ENCODE measurements at regions not wholly inside any gene's neighbourhood (a gene's known extent, or its start where the extent isn't known, plus 50 kb on each side); places are given as distances from the start of the nearest gene placed in this dataset.

- TF ChIP-seq, protein P1, sequence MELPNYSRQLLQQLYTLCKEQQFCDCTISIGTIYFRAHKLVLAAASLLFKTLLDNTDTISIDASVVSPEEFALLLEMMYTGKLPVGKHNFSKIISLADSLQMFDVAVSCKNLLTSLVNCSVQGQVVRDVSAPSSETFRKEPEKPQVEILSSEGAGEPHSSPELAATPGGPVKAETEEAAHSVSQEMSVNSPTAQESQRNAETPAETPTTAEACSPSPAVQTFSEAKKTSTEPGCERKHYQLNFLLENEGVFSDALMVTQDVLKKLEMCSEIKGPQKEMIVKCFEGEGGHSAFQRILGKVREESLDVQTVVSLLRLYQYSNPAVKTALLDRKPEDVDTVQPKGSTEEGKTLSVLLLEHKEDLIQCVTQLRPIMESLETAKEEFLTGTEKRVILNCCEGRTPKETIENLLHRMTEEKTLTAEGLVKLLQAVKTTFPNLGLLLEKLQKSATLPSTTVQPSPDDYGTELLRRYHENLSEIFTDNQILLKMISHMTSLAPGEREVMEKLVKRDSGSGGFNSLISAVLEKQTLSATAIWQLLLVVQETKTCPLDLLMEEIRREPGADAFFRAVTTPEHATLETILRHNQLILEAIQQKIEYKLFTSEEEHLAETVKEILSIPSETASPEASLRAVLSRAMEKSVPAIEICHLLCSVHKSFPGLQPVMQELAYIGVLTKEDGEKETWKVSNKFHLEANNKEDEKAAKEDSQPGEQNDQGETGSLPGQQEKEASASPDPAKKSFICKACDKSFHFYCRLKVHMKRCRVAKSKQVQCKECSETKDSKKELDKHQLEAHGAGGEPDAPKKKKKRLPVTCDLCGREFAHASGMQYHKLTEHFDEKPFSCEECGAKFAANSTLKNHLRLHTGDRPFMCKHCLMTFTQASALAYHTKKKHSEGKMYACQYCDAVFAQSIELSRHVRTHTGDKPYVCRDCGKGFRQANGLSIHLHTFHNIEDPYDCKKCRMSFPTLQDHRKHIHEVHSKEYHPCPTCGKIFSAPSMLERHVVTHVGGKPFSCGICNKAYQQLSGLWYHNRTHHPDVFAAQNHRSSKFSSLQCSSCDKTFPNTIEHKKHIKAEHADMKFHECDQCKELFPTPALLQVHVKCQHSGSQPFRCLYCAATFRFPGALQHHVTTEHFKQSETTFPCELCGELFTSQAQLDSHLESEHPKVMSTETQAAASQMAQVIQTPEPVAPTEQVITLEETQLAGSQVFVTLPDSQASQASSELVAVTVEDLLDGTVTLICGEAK (IDR thresholded peaks at IDR 0.05; ENCODE audit: borderline replicate concordance) = peak; percentile 99
- TF ChIP-seq, protein P2, sequence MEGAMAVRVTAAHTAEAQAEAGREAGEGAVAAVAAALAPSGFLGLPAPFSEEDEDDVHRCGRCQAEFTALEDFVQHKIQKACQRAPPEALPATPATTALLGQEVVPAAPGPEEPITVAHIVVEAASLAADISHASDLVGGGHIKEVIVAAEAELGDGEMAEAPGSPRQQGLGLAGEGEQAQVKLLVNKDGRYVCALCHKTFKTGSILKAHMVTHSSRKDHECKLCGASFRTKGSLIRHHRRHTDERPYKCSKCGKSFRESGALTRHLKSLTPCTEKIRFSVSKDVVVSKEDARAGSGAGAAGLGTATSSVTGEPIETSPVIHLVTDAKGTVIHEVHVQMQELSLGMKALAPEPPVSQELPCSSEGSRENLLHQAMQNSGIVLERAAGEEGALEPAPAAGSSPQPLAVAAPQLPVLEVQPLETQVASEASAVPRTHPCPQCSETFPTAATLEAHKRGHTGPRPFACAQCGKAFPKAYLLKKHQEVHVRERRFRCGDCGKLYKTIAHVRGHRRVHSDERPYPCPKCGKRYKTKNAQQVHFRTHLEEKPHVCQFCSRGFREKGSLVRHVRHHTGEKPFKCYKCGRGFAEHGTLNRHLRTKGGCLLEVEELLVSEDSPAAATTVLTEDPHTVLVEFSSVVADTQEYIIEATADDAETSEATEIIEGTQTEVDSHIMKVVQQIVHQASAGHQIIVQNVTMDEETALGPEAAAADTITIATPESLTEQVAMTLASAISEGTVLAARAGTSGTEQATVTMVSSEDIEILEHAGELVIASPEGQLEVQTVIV (IDR thresholded peaks at IDR 0.05; ENCODE audit: borderline replicate concordance, partially characterized antibody) = no peak
- TF ChIP-seq, protein P3, sequence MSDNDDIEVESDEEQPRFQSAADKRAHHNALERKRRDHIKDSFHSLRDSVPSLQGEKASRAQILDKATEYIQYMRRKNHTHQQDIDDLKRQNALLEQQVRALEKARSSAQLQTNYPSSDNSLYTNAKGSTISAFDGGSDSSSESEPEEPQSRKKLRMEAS (IDR thresholded peaks at IDR 0.05; ENCODE audit: low read depth, low read length) = peak; percentile 81; the same call in 1 of the 2 replicates
- TF ChIP-seq EED (IDR thresholded peaks at IDR 0.05; ENCODE audit: low read depth) (no peak), ETV6 (conservative IDR thresholded peaks at IDR 0.05 in 1 of 2, IDR thresholded peaks at IDR 0.05 in 1 of 2; ENCODE audit: borderline replicate concordance in 1 of 2, low read depth in 1 of 2) (peak in 1 of 2 experiments; percentile 33; a peak in 1 of 4 replicates), E2F4 (IDR thresholded peaks at IDR 0.05; ENCODE audit: low read depth, low read length) (no peak), SREBF1 (IDR thresholded peaks at IDR 0.05; ENCODE audit: low read length) (peak; percentile 70; the same call in 1 of the 2 replicates), SUPT20H (IDR thresholded peaks at IDR 0.05; ENCODE audit: borderline replicate concordance, control insufficient read depth, low read depth, low read length) (no peak), CBX3 (IDR thresholded peaks at IDR 0.05; ENCODE audit: borderline replicate concordance, low read depth) (no peak), NFYA (IDR thresholded peaks at IDR 0.05; ENCODE audit: borderline replicate concordance, low read depth, low read length) (no peak), BRCA1 (IDR thresholded peaks at IDR 0.05; ENCODE audit: low read depth, low read length) (no peak), PML (IDR thresholded peaks at IDR 0.05; ENCODE audit: low read length) (no peak; the same call in 1 of the 2 replicates), HDGF (IDR thresholded peaks at IDR 0.05) (no peak), SMAD1 (IDR thresholded peaks at IDR 0.05; ENCODE audit: low read depth, partially characterized antibody) (no peak), RAD51 (IDR thresholded peaks at IDR 0.05) (no peak), GABPA (IDR thresholded peaks at IDR 0.05; ENCODE audit: low read depth) (peak; percentile 99), PAX5 (IDR thresholded peaks at IDR 0.05; ENCODE audit: borderline replicate concordance, low read depth, low read length) (no peak)
- TF ChIP-seq, protein P4, sequence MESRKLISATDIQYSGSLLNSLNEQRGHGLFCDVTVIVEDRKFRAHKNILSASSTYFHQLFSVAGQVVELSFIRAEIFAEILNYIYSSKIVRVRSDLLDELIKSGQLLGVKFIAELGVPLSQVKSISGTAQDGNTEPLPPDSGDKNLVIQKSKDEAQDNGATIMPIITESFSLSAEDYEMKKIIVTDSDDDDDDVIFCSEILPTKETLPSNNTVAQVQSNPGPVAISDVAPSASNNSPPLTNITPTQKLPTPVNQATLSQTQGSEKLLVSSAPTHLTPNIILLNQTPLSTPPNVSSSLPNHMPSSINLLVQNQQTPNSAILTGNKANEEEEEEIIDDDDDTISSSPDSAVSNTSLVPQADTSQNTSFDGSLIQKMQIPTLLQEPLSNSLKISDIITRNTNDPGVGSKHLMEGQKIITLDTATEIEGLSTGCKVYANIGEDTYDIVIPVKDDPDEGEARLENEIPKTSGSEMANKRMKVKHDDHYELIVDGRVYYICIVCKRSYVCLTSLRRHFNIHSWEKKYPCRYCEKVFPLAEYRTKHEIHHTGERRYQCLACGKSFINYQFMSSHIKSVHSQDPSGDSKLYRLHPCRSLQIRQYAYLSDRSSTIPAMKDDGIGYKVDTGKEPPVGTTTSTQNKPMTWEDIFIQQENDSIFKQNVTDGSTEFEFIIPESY (IDR thresholded peaks at IDR 0.05) = no peak
Measured at GRCh38 chr20:41693136-41693979, 75.2 kb upstream of the CHD6 start (continued).
